K562 (cell line): ENCODE measurements at regions not wholly inside any gene's neighbourhood (a gene's known extent, or its start where the extent isn't known, plus 50 kb on each side); places are given as distances from the start of the nearest gene placed in this dataset.

Source experiments
- ATAC-seq: fragments of 200-7000 bp; cut with Tn5 transposase; 3 replicates; pipeline ENCODE4 v1.9.1; 2020; ENCODE audit warnings: moderate library complexity
- BruUV-seq: library from RNA; stranded (reverse); fragments of 400-500 nt; replicated peaks from 2 replicates; lab custom pipeline; 2021; lab: Mats Ljungman, UMichigan
- CTCF ChIA-PET: fragments of 300-600 bp; formaldehyde crosslinking; extraction: SDS; loops from one replicate; lab custom pipeline; 2021; ENCODE audit warnings: low intra/inter-chr PET ratio; lab: Yijun Ruan, JAX
- POLR2A ChIA-PET: fragments of 300-600, 350-650 bp; sonication (Branson Sonifier 250); formaldehyde crosslinking; extraction: SDS; loops from one replicate; lab custom pipeline; 2021; ENCODE audit warnings: antibody characterized with exemption, inconsistent platforms; lab: Yijun Ruan, JAX
- DNase-seq, 4 experiments: peaks; one replicate each; pipeline versions ENCODE4 v3.0.0 to v3.0.0-alpha.2; 2011 to 2018; ENCODE audit warnings: low spot score in 3 of 4, mixed read lengths in 3 of 4; ENCODE audit errors: extremely low read depth in 1 of 4
- FAIRE-seq: peaks from 2 replicates; lab custom pipeline; 2011; peaks lifted over from hg19 to GRCh38; lab: Jason Lieb, UNC
- H2AFZ ChIP-seq: 2 replicates; pipeline ENCODE4 v1.6.0; 2011; ENCODE audit warnings: low read depth, low read length, control low read depth, inconsistent platforms
- H3K27ac ChIP-seq: fragments of 200-600 bp; 3 replicates; pipeline ENCODE4 v1.8.0; 2011; ENCODE audit warnings: low read depth, mild to moderate bottlenecking, control low read depth, inconsistent platforms, low read length, moderate library complexity, mixed read lengths; ENCODE audit errors: extremely low read depth
- H3K27me3 ChIP-seq, 2 experiments: fragments of 300-600 bp in 1 of 2; 2 replicates in 1 of 2; 3 replicates in 1 of 2; pipeline versions ENCODE4 v1.6.0 to v1.8.0; 2011; ENCODE audit warnings: inconsistent platforms in 2 of 2, low read length in 2 of 2, mild to moderate bottlenecking in 1 of 2, mixed read lengths in 1 of 2, moderate library complexity in 1 of 2; ENCODE audit not compliant: control insufficient read depth in 2 of 2, insufficient read depth in 2 of 2
- H3K36me3 ChIP-seq: fragments of 300-600 bp; 3 replicates; pipeline ENCODE4 v1.8.0; 2011; ENCODE audit warnings: mild to moderate bottlenecking, low read length, inconsistent platforms; ENCODE audit not compliant: control insufficient read depth, insufficient read depth
- H3K4me1 ChIP-seq, 2 experiments: fragments of 200-600 bp in 1 of 2; replicated peaks in 1 of 2; 2 replicates in 1 of 2; 3 replicates in 1 of 2; pipeline versions ENCODE4 v1.5.1 to v1.8.0; 2011; ENCODE audit warnings: inconsistent platforms in 2 of 2, low read length in 2 of 2, mild to moderate bottlenecking in 1 of 2, mixed read lengths in 1 of 2, moderate library complexity in 1 of 2; ENCODE audit not compliant: control insufficient read depth in 2 of 2, insufficient read depth in 2 of 2
- H3K4me2 ChIP-seq: 2 replicates; pipeline ENCODE4 v1.6.1; 2011; ENCODE audit warnings: low read length, control low read depth, inconsistent platforms, mixed read lengths; ENCODE audit not compliant: insufficient read depth
- H3K4me3 ChIP-seq: fragments of 200-600 bp; sonication (generic), shearing (Covaris generic); 2 replicates; pipeline ENCODE4 v1.5.1; 2016; ENCODE audit warnings: control low read depth, inconsistent platforms
- H3K79me2 ChIP-seq: fragments of 200-600 bp; 3 replicates; pipeline ENCODE4 v1.8.0; 2011; ENCODE audit warnings: low read length, inconsistent platforms; ENCODE audit not compliant: control insufficient read depth, insufficient read depth
- H3K9ac ChIP-seq, 2 experiments: 2 replicates each; pipeline versions ENCODE4 v1.6.0 to v1.6.1; 2011; ENCODE audit warnings: low read depth in 2 of 2, low read length in 2 of 2, control low read depth in 1 of 2, inconsistent platforms in 1 of 2, mild to moderate bottlenecking in 1 of 2, mixed read lengths in 1 of 2; ENCODE audit not compliant: insufficient read depth in 1 of 2
- H3K9me1 ChIP-seq: one replicate; pipeline ENCODE4 v1.6.0; 2011; ENCODE audit warnings: inconsistent platforms, mild to moderate bottlenecking, low read length, moderate library complexity; ENCODE audit not compliant: control insufficient read depth, insufficient read depth
- H3K9me3 ChIP-seq: replicated peaks from 2 replicates; pipeline ENCODE4 v1.5.1; 2011; ENCODE audit warnings: low read depth, low read length, inconsistent platforms; ENCODE audit not compliant: control insufficient read depth, insufficient read depth
- H4K20me1 ChIP-seq: replicated peaks from 2 replicates; pipeline ENCODE4 v1.6.1; 2011; ENCODE audit warnings: low read length, inconsistent platforms, mixed read lengths; ENCODE audit not compliant: control insufficient read depth, insufficient read depth
- ETS2 ChIP-seq: IDR thresholded peaks from 2 replicates; pipeline ENCODE4 v1.6.1; 2016; ENCODE audit warnings: borderline replicate concordance, missing genetic modification characterization, mild to moderate bottlenecking, moderate library complexity, missing compliant biosample characterization; ENCODE audit not compliant: poor library complexity, severe bottlenecking
- ETV1 ChIP-seq: fragments of 450-650 bp; conservative IDR thresholded peaks from 2 replicates; pipeline ENCODE4 v1.6.1; 2016; ENCODE audit warnings: missing genetic modification characterization, control low read depth, low read depth, missing compliant biosample characterization
- NFE2 ChIP-seq: IDR thresholded peaks from 2 replicates; pipeline ENCODE4 v1.6.1; 2014; ENCODE audit warnings: antibody characterized with exemption, low read depth
- whole genome bisulfite sequencing: fragments of 100-300 bp; shearing (Covaris generic); methylation state at CpG from one replicate; pipeline ENCODE4 v1.1.6; 2016; ENCODE audit warnings: low coverage, mixed read lengths; ENCODE audit not compliant: insufficient coverage; ENCODE audit errors: missing lambda C conversion rate; 5-methylcytosine and 5-hydroxymethylcytosine counted together
- in situ Hi-C: fragments of 300-500 bp; cut with MboI; formaldehyde crosslinking; loops from 4 replicates; pipeline ENCODE4 v1.15.0; 2018; ENCODE audit warnings: inconsistent platforms, mixed read lengths
- intact Hi-C: fragments of 100-400 bp; cut with micrococcal nuclease; formaldehyde crosslinking; loops from 2 replicates; pipeline ENCODE4 v1.14.2; 2022
- TF ChIP-seq, protein P1 (sequence below): fragments of 150-350 bp; conservative IDR thresholded peaks from 2 replicates; pipeline ENCODE4 v1.6.1; 2014; ENCODE audit warnings: low read length
- TF ChIP-seq, protein P2 (sequence below): fragments of 200-600 bp; sonication (generic); IDR thresholded peaks from one replicate; pipeline ENCODE4 v1.6.1; 2012; ENCODE audit warnings: mild to moderate bottlenecking, low read depth, low read length, inconsistent platforms

DNA sequence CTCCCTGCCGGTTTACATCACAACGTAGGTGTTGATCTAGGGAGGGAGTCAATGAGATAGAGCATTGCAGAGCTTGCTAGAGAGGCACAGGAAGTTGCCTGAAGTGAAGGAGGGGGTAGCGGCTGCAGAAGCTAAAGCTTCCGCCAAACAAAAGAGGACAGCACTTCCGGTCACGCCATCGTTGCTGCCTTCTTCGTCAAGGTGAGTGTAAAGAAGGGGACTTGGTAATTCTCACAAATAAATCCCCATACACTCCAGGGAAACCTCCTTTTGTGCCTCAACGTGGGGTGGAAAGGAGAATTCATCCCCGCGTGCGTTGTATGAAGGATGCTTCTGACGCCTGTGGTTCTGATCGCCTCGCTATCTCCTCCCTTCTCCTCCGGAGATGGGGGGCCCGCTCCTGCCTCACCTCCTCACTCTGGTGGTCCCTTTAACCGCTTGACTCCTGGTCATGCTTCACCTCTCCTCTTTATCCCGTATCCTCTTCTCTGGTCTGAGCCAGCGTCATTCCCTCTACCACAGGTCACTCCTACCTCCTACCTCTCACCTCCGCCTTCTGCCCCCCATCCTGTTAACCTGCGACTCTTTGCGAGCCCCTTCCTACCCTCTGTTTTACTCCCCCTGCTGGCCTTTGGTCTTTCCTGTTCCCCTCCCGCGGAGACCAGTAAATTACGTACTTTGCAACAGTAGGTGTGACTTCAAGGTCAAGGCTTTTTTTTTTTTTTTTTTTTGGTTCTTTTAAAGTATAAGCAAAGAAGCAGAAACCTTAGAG, 59.9 kb downstream of the GSPT2 start (continued):
- TF ChIP-seq, protein P1, sequence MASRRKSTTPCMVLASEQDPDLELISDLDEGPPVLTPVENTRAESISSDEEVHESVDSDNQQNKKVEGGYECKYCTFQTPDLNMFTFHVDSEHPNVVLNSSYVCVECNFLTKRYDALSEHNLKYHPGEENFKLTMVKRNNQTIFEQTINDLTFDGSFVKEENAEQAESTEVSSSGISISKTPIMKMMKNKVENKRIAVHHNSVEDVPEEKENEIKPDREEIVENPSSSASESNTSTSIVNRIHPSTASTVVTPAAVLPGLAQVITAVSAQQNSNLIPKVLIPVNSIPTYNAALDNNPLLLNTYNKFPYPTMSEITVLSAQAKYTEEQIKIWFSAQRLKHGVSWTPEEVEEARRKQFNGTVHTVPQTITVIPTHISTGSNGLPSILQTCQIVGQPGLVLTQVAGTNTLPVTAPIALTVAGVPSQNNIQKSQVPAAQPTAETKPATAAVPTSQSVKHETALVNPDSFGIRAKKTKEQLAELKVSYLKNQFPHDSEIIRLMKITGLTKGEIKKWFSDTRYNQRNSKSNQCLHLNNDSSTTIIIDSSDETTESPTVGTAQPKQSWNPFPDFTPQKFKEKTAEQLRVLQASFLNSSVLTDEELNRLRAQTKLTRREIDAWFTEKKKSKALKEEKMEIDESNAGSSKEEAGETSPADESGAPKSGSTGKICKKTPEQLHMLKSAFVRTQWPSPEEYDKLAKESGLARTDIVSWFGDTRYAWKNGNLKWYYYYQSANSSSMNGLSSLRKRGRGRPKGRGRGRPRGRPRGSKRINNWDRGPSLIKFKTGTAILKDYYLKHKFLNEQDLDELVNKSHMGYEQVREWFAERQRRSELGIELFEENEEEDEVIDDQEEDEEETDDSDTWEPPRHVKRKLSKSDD = no peak
- TF ChIP-seq ETS2 (tag) = no peak
- TF ChIP-seq NFE2 = no peak
- TF ChIP-seq ETV1 (tag) = no peak; the same call in 1 of the 2 replicates

DNA sequence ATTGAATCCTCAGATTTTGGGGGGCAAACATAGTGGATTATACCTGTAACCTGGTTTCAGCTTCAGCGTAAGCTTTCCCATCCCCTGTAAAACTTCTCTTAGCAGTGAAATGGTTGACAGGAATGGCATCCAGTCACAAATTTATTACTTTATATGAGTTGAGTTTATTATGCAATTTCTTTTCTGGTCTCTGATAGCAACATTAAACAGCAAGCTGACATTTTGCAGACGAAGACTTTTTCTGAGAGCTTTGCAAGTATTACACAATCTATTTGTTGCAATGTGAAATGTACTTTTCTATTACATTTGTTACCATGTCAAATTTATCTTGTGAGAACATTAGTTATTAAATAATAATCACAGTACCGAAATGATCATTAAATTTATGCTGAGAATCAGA, 60.6 kb downstream of the GSPT2 start:
- 12% methylated on average over 3 of the region's 3 CpGs for WGBS
- Histone ChIP-seq H3K27ac (0 out of 3 replicates have a peak overlapping the region, but pooled peaks have one; percentile 61), H3K27me3 (no peaks in the 10 kb centered on the region), H3K9me3 (no peaks in the 10 kb centered on the region), H4K20me1 (no peaks in the 10 kb centered on the region), H3K4me2 (peak overlapping the region; percentile 78; the same call in 1 of the 2 replicates), H3K79me2 (peaks cover 6% of the 10 kb centered on the region; the same call in 1 of the 3 replicates), H3K36me3 (no peaks in the 10 kb centered on the region), H3K4me1 (no peaks in the 10 kb centered on the region), H3K9ac (peak overlapping the region in 1 of 2 experiments; percentile 61; a peak in 2 of 4 replicates), H3K9me1 (no peaks in the 10 kb centered on the region), H3K4me3 (peak overlapping the region; percentile 45), H2AFZ (no peak overlapping the region)
- in situ Hi-C loops = no loop called here
- BruUV-seq = no TSS peak
- CTCF ChIA-PET = no interaction called here
- intact Hi-C loops = no loop called here
- DNase-seq = no peak
- ATAC-seq = no peak
- POLR2A ChIA-PET = no interaction called here
- no peak for FAIRE-seq
- TF ChIP-seq, protein P2, sequence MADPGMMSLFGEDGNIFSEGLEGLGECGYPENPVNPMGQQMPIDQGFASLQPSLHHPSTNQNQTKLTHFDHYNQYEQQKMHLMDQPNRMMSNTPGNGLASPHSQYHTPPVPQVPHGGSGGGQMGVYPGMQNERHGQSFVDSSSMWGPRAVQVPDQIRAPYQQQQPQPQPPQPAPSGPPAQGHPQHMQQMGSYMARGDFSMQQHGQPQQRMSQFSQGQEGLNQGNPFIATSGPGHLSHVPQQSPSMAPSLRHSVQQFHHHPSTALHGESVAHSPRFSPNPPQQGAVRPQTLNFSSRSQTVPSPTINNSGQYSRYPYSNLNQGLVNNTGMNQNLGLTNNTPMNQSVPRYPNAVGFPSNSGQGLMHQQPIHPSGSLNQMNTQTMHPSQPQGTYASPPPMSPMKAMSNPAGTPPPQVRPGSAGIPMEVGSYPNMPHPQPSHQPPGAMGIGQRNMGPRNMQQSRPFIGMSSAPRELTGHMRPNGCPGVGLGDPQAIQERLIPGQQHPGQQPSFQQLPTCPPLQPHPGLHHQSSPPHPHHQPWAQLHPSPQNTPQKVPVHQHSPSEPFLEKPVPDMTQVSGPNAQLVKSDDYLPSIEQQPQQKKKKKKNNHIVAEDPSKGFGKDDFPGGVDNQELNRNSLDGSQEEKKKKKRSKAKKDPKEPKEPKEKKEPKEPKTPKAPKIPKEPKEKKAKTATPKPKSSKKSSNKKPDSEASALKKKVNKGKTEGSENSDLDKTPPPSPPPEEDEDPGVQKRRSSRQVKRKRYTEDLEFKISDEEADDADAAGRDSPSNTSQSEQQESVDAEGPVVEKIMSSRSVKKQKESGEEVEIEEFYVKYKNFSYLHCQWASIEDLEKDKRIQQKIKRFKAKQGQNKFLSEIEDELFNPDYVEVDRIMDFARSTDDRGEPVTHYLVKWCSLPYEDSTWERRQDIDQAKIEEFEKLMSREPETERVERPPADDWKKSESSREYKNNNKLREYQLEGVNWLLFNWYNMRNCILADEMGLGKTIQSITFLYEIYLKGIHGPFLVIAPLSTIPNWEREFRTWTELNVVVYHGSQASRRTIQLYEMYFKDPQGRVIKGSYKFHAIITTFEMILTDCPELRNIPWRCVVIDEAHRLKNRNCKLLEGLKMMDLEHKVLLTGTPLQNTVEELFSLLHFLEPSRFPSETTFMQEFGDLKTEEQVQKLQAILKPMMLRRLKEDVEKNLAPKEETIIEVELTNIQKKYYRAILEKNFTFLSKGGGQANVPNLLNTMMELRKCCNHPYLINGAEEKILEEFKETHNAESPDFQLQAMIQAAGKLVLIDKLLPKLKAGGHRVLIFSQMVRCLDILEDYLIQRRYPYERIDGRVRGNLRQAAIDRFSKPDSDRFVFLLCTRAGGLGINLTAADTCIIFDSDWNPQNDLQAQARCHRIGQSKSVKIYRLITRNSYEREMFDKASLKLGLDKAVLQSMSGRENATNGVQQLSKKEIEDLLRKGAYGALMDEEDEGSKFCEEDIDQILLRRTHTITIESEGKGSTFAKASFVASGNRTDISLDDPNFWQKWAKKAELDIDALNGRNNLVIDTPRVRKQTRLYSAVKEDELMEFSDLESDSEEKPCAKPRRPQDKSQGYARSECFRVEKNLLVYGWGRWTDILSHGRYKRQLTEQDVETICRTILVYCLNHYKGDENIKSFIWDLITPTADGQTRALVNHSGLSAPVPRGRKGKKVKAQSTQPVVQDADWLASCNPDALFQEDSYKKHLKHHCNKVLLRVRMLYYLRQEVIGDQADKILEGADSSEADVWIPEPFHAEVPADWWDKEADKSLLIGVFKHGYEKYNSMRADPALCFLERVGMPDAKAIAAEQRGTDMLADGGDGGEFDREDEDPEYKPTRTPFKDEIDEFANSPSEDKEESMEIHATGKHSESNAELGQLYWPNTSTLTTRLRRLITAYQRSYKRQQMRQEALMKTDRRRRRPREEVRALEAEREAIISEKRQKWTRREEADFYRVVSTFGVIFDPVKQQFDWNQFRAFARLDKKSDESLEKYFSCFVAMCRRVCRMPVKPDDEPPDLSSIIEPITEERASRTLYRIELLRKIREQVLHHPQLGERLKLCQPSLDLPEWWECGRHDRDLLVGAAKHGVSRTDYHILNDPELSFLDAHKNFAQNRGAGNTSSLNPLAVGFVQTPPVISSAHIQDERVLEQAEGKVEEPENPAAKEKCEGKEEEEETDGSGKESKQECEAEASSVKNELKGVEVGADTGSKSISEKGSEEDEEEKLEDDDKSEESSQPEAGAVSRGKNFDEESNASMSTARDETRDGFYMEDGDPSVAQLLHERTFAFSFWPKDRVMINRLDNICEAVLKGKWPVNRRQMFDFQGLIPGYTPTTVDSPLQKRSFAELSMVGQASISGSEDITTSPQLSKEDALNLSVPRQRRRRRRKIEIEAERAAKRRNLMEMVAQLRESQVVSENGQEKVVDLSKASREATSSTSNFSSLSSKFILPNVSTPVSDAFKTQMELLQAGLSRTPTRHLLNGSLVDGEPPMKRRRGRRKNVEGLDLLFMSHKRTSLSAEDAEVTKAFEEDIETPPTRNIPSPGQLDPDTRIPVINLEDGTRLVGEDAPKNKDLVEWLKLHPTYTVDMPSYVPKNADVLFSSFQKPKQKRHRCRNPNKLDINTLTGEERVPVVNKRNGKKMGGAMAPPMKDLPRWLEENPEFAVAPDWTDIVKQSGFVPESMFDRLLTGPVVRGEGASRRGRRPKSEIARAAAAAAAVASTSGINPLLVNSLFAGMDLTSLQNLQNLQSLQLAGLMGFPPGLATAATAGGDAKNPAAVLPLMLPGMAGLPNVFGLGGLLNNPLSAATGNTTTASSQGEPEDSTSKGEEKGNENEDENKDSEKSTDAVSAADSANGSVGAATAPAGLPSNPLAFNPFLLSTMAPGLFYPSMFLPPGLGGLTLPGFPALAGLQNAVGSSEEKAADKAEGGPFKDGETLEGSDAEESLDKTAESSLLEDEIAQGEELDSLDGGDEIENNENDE = no peak
